Esophagus mucosa (tissue), 1 donor: ENCODE measurements at regions not wholly inside any gene's neighbourhood (a gene's known extent, or its start where the extent isn't known, plus 50 kb on each side); places are given as distances from the start of the nearest gene placed in this dataset.

Experiments
- ATAC-seq: fragments of 200-7000 bp; cut with Tn5 transposase; one replicate; pipeline ENCODE4 v1.9.1; 2020
- donor health status: DM: yes; HTN: yes; CAD: no.

GRCh38 chr10:75294031-75294437 is 58.3 kb upstream of the COMTD1 start:
- no peak for ATAC-seq

- no peak for ATAC-seq
Measured at GRCh38 chr10:75293446-75293820, 57.7 kb upstream of the COMTD1 start.

GRCh38 chr10:75292794-75293445 is 57.2 kb upstream of the COMTD1 start:
- ATAC-seq = no peak

GRCh38 chr10:75291805-75292204 is 56.0 kb upstream of the COMTD1 start:
- no peak for ATAC-seq

- ATAC-seq = no peak
Measured at GRCh38 chr10:75288140-75288711, 52.5 kb upstream of the COMTD1 start.

- no peak for ATAC-seq
Measured at GRCh38 chr10:75287697-75288096, 51.9 kb upstream of the COMTD1 start.

GRCh38 chr10:75286901-75287300 is 51.1 kb upstream of the COMTD1 start:
- no peak for ATAC-seq
